ENCODE measurements at regions not wholly inside any gene's neighbourhood (a gene's known extent, or its start where the extent isn't known, plus 50 kb on each side); places are given as distances from the start of the nearest gene placed in this dataset.

DNA sequence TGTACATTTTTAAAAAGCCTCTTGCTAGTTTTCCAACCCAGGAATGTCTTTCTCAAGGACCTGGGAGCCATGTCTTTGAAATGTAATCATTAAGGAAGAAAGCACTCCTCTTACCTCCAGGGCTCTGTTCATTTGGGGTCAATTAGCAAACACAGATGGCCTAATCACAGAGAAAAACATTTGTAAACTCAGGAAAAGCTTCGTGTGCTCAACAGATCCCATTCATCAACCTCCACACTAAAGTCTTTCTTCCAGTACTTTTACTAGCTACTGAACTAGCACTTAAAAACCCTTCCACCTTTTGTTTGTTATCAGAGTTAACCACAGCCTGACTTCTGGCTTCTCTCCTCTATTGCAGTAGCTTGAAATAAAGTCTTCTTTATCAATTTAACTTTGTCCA is 441.4 kb downstream of the PCDH20 start:
- H3K27ac ChIP-seq (ENCODE audit: low read depth, low read length, poor library complexity, severe bottlenecking): no peak overlapping the region
- no peak for DNase-seq (ENCODE audit: low spot score)
- no peak overlapping the region for H3K4me2 ChIP-seq (ENCODE audit: low read length)
- H3K9me2 ChIP-seq (ENCODE audit: insufficient read depth, low read length): no peaks in the 10 kb centered on the region
- BruUV-seq (replicated peaks): no TSS peak
- H3K4me3 ChIP-seq (ENCODE audit: low read depth, low read length, poor library complexity, severe bottlenecking): no peak overlapping the region
- TF ChIP-seq EZH2phosphoT487 (IDR thresholded peaks at IDR 0.05; ENCODE audit: borderline replicate concordance, low read depth, low read length): no peak
- TF ChIP-seq, protein P1, sequence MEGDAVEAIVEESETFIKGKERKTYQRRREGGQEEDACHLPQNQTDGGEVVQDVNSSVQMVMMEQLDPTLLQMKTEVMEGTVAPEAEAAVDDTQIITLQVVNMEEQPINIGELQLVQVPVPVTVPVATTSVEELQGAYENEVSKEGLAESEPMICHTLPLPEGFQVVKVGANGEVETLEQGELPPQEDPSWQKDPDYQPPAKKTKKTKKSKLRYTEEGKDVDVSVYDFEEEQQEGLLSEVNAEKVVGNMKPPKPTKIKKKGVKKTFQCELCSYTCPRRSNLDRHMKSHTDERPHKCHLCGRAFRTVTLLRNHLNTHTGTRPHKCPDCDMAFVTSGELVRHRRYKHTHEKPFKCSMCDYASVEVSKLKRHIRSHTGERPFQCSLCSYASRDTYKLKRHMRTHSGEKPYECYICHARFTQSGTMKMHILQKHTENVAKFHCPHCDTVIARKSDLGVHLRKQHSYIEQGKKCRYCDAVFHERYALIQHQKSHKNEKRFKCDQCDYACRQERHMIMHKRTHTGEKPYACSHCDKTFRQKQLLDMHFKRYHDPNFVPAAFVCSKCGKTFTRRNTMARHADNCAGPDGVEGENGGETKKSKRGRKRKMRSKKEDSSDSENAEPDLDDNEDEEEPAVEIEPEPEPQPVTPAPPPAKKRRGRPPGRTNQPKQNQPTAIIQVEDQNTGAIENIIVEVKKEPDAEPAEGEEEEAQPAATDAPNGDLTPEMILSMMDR (conservative IDR thresholded peaks at IDR 0.05; ENCODE audit: low read length): no peak
- peaks cover 11% of the 10 kb centered on the region; the same call in 1 of the 2 replicates for H3K9me3 ChIP-seq (ENCODE audit: low read length)
- H4K20me1 ChIP-seq (ENCODE audit: insufficient read depth, low read length): no peaks in the 10 kb centered on the region
- intact Hi-C loops (cut with micrococcal nuclease; ENCODE audit: unreplicated experiment): no loop called here
- no peaks in the 10 kb centered on the region for H3K36me3 ChIP-seq (ENCODE audit: insufficient read depth, low read length)
- H3K79me2 ChIP-seq (ENCODE audit: insufficient read depth, low read depth, low read length): no peaks in the 10 kb centered on the region
- POLR2A ChIA-PET: no interaction called here
- H3K4me1 ChIP-seq (ENCODE audit: insufficient read depth, low read length, poor library complexity, severe bottlenecking): no peaks in the 10 kb centered on the region
- no peak overlapping the region for H2AFZ ChIP-seq (ENCODE audit: low read length)
- CTCF ChIA-PET (ENCODE audit: unreplicated experiment): no interaction called here

DNA sequence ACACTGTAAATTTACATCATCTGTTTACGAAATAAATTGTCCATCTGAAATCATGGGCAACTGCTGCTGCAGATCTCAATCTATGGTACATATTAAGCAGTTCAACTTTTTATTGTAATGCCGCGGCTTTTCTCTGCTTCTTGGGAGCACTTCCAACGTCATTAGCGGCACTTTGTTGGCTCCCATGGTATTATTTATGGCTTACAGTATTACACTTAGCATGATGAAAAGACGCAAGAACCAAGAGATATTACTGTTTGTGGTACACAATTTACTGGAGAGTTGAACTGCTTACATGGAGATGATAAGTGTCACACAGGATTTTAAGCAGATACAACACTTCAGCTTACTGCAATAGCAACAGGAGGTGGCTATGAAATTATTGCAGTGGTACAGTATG is 442.1 kb downstream of the PCDH20 start:
- intact Hi-C loops (cut with micrococcal nuclease; ENCODE audit: unreplicated experiment): no loop called here
- no peak overlapping the region for H3K4me3 ChIP-seq (ENCODE audit: low read depth, low read length, poor library complexity, severe bottlenecking)
- TF ChIP-seq, protein P1 (conservative IDR thresholded peaks at IDR 0.05; ENCODE audit: low read length): no peak
- no peak for TF ChIP-seq EZH2phosphoT487 (IDR thresholded peaks at IDR 0.05; ENCODE audit: borderline replicate concordance, low read depth, low read length)
- no peaks in the 10 kb centered on the region for H3K36me3 ChIP-seq (ENCODE audit: insufficient read depth, low read length)
- no peak for DNase-seq (ENCODE audit: low spot score)
- H3K27ac ChIP-seq (ENCODE audit: low read depth, low read length, poor library complexity, severe bottlenecking): no peak overlapping the region
- no peak overlapping the region for H3K4me2 ChIP-seq (ENCODE audit: low read length)
- no peaks in the 10 kb centered on the region for H3K9me2 ChIP-seq (ENCODE audit: insufficient read depth, low read length)
- no peaks in the 10 kb centered on the region for H3K4me1 ChIP-seq (ENCODE audit: insufficient read depth, low read length, poor library complexity, severe bottlenecking)
- ChIA-PET POLR2A (no interaction called here), CTCF (ENCODE audit: unreplicated experiment) (no interaction called here)
- BruUV-seq (replicated peaks): no TSS peak
- H4K20me1 ChIP-seq (ENCODE audit: insufficient read depth, low read length): no peaks in the 10 kb centered on the region
- no peak overlapping the region for H2AFZ ChIP-seq (ENCODE audit: low read length)
- H3K79me2 ChIP-seq (ENCODE audit: insufficient read depth, low read depth, low read length): no peaks in the 10 kb centered on the region
- H3K9me3 ChIP-seq (ENCODE audit: low read length): peaks cover 11% of the 10 kb centered on the region; the same call in 1 of the 2 replicates

DNA sequence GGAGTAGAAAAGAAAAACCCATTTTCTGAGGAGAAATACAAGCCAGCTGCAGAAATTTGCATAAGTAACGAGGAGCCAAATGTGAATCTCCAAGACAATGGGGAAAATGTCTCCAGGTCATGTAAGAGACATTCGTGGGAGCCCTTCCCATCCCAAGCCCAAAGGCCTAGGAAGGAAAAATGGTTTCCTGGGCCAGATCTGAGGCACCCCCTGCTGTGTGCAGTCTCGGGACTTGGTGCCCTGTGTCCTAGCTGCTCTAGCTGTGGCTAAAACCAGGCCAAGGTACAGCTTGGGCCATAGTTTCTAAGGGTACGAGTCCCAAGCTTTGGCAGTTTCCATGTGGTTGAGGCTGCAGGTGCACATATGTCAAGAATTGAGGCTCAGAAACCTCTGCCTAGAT is 444.9 kb downstream of the PCDH20 start:
- H3K4me3 ChIP-seq (ENCODE audit: low read depth, low read length, poor library complexity, severe bottlenecking): no peak overlapping the region
- H3K27ac ChIP-seq (ENCODE audit: low read depth, low read length, poor library complexity, severe bottlenecking): no peak overlapping the region
- H3K4me2 ChIP-seq (ENCODE audit: low read length): no peak overlapping the region
- H3K9me3 ChIP-seq (ENCODE audit: low read length): no peaks in the 10 kb centered on the region
- H3K36me3 ChIP-seq (ENCODE audit: insufficient read depth, low read length): no peaks in the 10 kb centered on the region
- no peak for DNase-seq (ENCODE audit: low spot score)
- H2AFZ ChIP-seq (ENCODE audit: low read length): no peak overlapping the region
- no peaks in the 10 kb centered on the region for H3K79me2 ChIP-seq (ENCODE audit: insufficient read depth, low read depth, low read length)
- no peaks in the 10 kb centered on the region for H4K20me1 ChIP-seq (ENCODE audit: insufficient read depth, low read length)
- H3K9me2 ChIP-seq (ENCODE audit: insufficient read depth, low read length): no peaks in the 10 kb centered on the region
- ChIA-PET CTCF (ENCODE audit: unreplicated experiment) (no interaction called here), POLR2A (interaction anchor here (0.7 kb wide), 1 partner anchor 9 kb away, joined by 3 read pairs; no protein-coding TSS in a partner anchor)
- no peaks in the 10 kb centered on the region for H3K4me1 ChIP-seq (ENCODE audit: insufficient read depth, low read length, poor library complexity, severe bottlenecking)
- no peak for TF ChIP-seq EZH2phosphoT487 (IDR thresholded peaks at IDR 0.05; ENCODE audit: borderline replicate concordance, low read depth, low read length)
- TF ChIP-seq, protein P1 (conservative IDR thresholded peaks at IDR 0.05; ENCODE audit: low read length): no peak
- no TSS peak for BruUV-seq (replicated peaks)
- intact Hi-C loops (cut with micrococcal nuclease; ENCODE audit: unreplicated experiment): no loop called here
